ENCODE measurements at regions not wholly inside any gene's neighbourhood (a gene's known extent, or its start where the extent isn't known, plus 50 kb on each side); places are given as distances from the start of the nearest gene placed in this dataset.

DNA sequence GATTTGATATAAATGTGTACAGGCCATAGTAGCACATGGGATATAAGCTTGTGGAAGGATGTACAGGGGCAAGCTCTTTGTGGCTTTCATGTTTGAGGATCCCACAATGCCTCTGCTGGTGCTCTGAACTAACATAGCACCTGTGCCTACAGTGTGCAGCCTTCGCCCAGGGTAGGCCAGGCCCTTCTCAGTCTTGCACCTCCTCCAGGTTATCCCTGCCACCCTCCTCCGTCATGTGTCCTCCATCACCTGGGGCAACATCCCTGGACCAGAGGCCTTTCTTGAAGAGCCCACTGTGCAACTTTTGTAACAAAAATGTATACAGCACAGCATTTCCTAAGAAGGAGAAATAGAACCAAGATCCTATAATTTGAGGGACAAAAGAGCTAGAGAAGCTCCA, 306.8 kb downstream of the IRS2 start:
- TF ChIP-seq CTCF (IDR thresholded peaks at IDR 0.05; ENCODE audit: insufficient read depth, low read depth, low read length) (no peak), EZH2 (IDR thresholded peaks at IDR 0.05; ENCODE audit: insufficient read depth, low read length) (no peak)
